ENCODE measurements at regions not wholly inside any gene's neighbourhood (a gene's known extent, or its start where the extent isn't known, plus 50 kb on each side); places are given as distances from the start of the nearest gene placed in this dataset.

DNA sequence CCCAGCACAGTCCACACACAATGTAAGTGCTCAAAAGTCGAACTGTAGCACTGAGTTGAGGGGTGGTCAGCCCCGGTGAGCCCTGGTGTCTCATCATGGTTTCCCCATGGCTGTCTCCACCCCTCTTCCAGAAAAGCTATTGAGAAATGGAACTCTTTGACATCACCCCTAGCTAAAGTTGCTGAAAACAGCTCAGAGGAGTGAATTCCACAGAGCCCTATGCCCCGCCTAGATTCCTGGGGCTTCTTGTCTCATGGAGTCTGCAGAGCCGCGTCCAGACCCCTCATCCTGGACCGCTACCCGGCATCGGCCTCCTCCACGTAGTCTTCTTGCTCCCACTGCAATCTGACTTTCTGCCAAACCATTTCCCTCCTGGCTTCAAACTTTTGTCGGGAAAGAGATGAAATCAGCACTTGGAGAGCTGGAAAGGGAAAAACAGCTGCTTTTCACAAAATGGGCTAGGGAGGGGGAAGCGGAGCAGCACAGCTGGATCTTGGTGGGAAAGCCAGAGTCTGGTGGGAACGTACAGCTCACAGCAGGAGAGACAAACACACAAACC is 132.2 kb downstream of the SNX5 start:
- no peak for TF ChIP-seq EZH2 (IDR thresholded peaks at IDR 0.05; ENCODE audit: borderline replicate concordance, low read length)
- TF ChIP-seq, protein P1, sequence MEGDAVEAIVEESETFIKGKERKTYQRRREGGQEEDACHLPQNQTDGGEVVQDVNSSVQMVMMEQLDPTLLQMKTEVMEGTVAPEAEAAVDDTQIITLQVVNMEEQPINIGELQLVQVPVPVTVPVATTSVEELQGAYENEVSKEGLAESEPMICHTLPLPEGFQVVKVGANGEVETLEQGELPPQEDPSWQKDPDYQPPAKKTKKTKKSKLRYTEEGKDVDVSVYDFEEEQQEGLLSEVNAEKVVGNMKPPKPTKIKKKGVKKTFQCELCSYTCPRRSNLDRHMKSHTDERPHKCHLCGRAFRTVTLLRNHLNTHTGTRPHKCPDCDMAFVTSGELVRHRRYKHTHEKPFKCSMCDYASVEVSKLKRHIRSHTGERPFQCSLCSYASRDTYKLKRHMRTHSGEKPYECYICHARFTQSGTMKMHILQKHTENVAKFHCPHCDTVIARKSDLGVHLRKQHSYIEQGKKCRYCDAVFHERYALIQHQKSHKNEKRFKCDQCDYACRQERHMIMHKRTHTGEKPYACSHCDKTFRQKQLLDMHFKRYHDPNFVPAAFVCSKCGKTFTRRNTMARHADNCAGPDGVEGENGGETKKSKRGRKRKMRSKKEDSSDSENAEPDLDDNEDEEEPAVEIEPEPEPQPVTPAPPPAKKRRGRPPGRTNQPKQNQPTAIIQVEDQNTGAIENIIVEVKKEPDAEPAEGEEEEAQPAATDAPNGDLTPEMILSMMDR (conservative IDR thresholded peaks at IDR 0.05 in 1 of 2, IDR thresholded peaks at IDR 0.05 in 1 of 2; ENCODE audit: extremely low read depth in 1 of 2, insufficient read depth in 1 of 2, low read depth in 1 of 2, low read length in 2 of 2): no peak

All from mammary epithelial cell (primary cell).